Nephron progenitor cell (in vitro differentiated cells): ENCODE measurements at regions not wholly inside any gene's neighbourhood (a gene's known extent, or its start where the extent isn't known, plus 50 kb on each side); places are given as distances from the start of the nearest gene placed in this dataset.

Experiments used
- DNase-seq: peaks from one replicate; pipeline ENCODE4 v3.0.0; 2021
- H3K27ac Mint-ChIP-seq: 2 replicates; pipeline ENCODE4 v1.8.0; 2021; ENCODE audit warnings: mild to moderate bottlenecking, moderate library complexity, mixed read lengths
- H3K27me3 Mint-ChIP-seq: 2 replicates; pipeline ENCODE4 v1.8.0; 2021; ENCODE audit warnings: mild to moderate bottlenecking, low read depth, mixed read lengths; ENCODE audit not compliant: poor library complexity
- H3K36me3 Mint-ChIP-seq: 2 replicates; pipeline ENCODE4 v1.8.0; 2021; ENCODE audit warnings: low read depth, mixed read lengths
- H3K4me1 Mint-ChIP-seq: 2 replicates; pipeline ENCODE4 v1.8.0; 2021; ENCODE audit warnings: mixed read lengths
- H3K4me3 Mint-ChIP-seq: 2 replicates; pipeline ENCODE4 v1.8.0; 2021; ENCODE audit warnings: mild to moderate bottlenecking, moderate library complexity, mixed read lengths
- H3K9me3 Mint-ChIP-seq: 2 replicates; pipeline ENCODE4 v1.8.0; 2021; ENCODE audit warnings: mild to moderate bottlenecking, moderate library complexity, mixed read lengths
- CTCF ChIP-seq: fragments of 200-600 bp; sonication (generic); IDR thresholded peaks from 2 replicates; pipeline ENCODE4 v1.5.0; 2021; ENCODE audit warnings: antibody characterized with exemption

GRCh38 chr16:11428623-11428953 lies 83.3 kb downstream of the RMI2 start:
- Mint-ChIP-seq H3K27ac (no peak overlapping the region), H3K9me3 (no peaks in the 10 kb centered on the region), H3K4me3 (no peak overlapping the region), H3K4me1 (peaks cover 11% of the 10 kb centered on the region), H3K36me3 (no peaks in the 10 kb centered on the region), H3K27me3 (peaks cover 16% of the 10 kb centered on the region)
- TF ChIP-seq CTCF: no peak
- DNase-seq: no peak

GRCh38 chr16:11429123-11429522 lies 83.9 kb downstream of the RMI2 start:
- Mint-ChIP-seq H3K4me3 (no peak overlapping the region), H3K27me3 (peaks cover 19% of the 10 kb centered on the region), H3K4me1 (peaks cover 11% of the 10 kb centered on the region), H3K27ac (peak overlapping the region; percentile 10), H3K36me3 (no peaks in the 10 kb centered on the region), H3K9me3 (no peaks in the 10 kb centered on the region)
- DNase-seq: no peak
- no peak for TF ChIP-seq CTCF

- H3K9me3 Mint-ChIP-seq: no peaks in the 10 kb centered on the region
- no peak overlapping the region for H3K4me3 Mint-ChIP-seq
- no peak overlapping the region for H3K27ac Mint-ChIP-seq
- DNase-seq: no peak
- H3K36me3 Mint-ChIP-seq: no peaks in the 10 kb centered on the region
- TF ChIP-seq CTCF: no peak
- H3K4me1 Mint-ChIP-seq: peaks cover 11% of the 10 kb centered on the region
- peaks cover 20% of the 10 kb centered on the region for H3K27me3 Mint-ChIP-seq
Measured at GRCh38 chr16:11429823-11430222, 84.6 kb downstream of the RMI2 start.

GRCh38 chr16:11430601-11431317 lies 85.5 kb downstream of the RMI2 start:
- TF ChIP-seq CTCF: no peak
- peaks cover 24% of the 10 kb centered on the region for H3K27me3 Mint-ChIP-seq
- no peaks in the 10 kb centered on the region for H3K36me3 Mint-ChIP-seq
- no peaks in the 10 kb centered on the region for H3K9me3 Mint-ChIP-seq
- H3K4me3 Mint-ChIP-seq: no peak overlapping the region
- H3K4me1 Mint-ChIP-seq: peaks cover 12% of the 10 kb centered on the region
- DNase-seq: no peak
- no peak overlapping the region for H3K27ac Mint-ChIP-seq

GRCh38 chr16:11431915-11432465 lies 86.7 kb downstream of the RMI2 start:
- Mint-ChIP-seq H3K27me3 (peaks cover 28% of the 10 kb centered on the region), H3K9me3 (no peaks in the 10 kb centered on the region), H3K27ac (no peak overlapping the region)

More at GRCh38 chr16:11431915-11432465, 86.7 kb downstream of the RMI2 start:
- Mint-ChIP-seq H3K36me3 (no peaks in the 10 kb centered on the region), H3K4me1 (peaks cover 15% of the 10 kb centered on the region), H3K4me3 (no peak overlapping the region)
- no peak for DNase-seq
- no peak for TF ChIP-seq CTCF
